Upper lobe of left lung (tissue), 6 donors: ENCODE measurements at regions not wholly inside any gene's neighbourhood (a gene's known extent, or its start where the extent isn't known, plus 50 kb on each side); places are given as distances from the start of the nearest gene placed in this dataset.

Source experiments
- ATAC-seq, 2 donors: fragments of 200-7000 bp; cut with Tn5 transposase; one replicate each; pipeline ENCODE4 v1.9.1; 2022; ENCODE audit warnings: mild to moderate bottlenecking in 2 of 2, moderate library complexity in 2 of 2; ENCODE audit not compliant: low FRiP score in 2 of 2
- DNase-seq, 2 donors: peaks; one replicate each; pipeline ENCODE4 v3.0.0-alpha.2; 2019 to 2020
- H3K27ac ChIP-seq, 4 donors: fragments of 200-600 bp; sonication (generic); one replicate each; pipeline ENCODE4 v1.5.1; 2016 to 2019
- H3K27me3 ChIP-seq, 4 donors: fragments of 200-600 bp; sonication (generic); one replicate each; pipeline ENCODE4 v1.5.1; 2017 to 2019
- H3K36me3 ChIP-seq, 4 donors: fragments of 200-600 bp; sonication (generic); one replicate each; pipeline ENCODE4 v1.5.1; 2016 to 2019
- H3K4me1 ChIP-seq, 4 donors: fragments of 200-600 bp; sonication (generic); one replicate each; pipeline ENCODE4 v1.5.1; 2018 to 2019
- H3K4me3 ChIP-seq, 4 donors: fragments of 200-600 bp; sonication (generic); one replicate each; pipeline ENCODE4 v1.5.1; 2017 to 2019; ENCODE audit warnings: mild to moderate bottlenecking in 2 of 4, moderate library complexity in 1 of 4
- H3K9me3 ChIP-seq, 4 donors: fragments of 200-600 bp; sonication (generic); one replicate each; pipeline ENCODE4 v1.5.1; 2018 to 2019
- EP300 ChIP-seq, 4 donors: sonication (generic); formaldehyde crosslinking; IDR thresholded peaks; one replicate each; pipeline ENCODE4 v1.5.1; 2017; ENCODE audit warnings: antibody characterized with exemption in 4 of 4, control low read depth in 2 of 4
- POLR2A ChIP-seq, 4 donors: fragments of 450-650 bp; IDR thresholded peaks; one replicate each; pipeline ENCODE4 v1.5.1; 2016 to 2017; ENCODE audit warnings: antibody characterized with exemption in 4 of 4, mild to moderate bottlenecking in 2 of 4
- POLR2AphosphoS5 ChIP-seq, 2 donors: sonication (generic); formaldehyde crosslinking; IDR thresholded peaks; one replicate each; pipeline ENCODE4 v1.5.1; 2017; ENCODE audit warnings: antibody characterized with exemption in 2 of 2
- WGBS, 2 donors: methylation state at CpG; one replicate each; pipeline ENCODE4 v1.1.5; 2017 to 2018; 5-methylcytosine and 5-hydroxymethylcytosine counted together
- TF ChIP-seq, protein P1 (sequence below), 6 experiments: fragments of 450-650 bp in 4 of 6; fragments of 200-600 bp in 2 of 6; sonication (generic) in 2 of 6; IDR thresholded peaks; one replicate each; pipeline ENCODE4 v1.5.1; 2016 to 2019; ENCODE audit warnings: antibody characterized with exemption in 6 of 6
- donor health status: DM: no; HTN: no; CAD: no; lungs with moderate emphysema.
- donor health status: DM: no; HTN: yes; CAD: no; lungs with severe emphysema.

DNA sequence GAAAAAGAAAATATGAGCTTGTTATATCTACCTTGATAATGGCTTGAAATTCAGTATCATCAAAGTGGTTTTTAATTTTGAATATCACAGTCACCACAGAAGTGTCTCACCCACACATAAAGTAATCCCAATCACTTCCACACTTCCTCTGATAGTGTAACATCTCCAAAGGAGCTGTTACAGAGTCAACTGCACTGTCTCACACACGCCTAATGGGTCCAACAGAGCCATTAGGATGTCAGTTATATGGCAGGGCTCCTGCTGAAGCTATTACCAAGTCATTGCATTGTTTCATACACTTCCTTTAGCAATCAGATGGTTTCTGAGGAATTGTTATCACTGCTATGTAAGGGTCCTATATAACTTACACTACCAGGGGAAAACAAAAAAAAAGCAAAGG, 432.1 kb upstream of the TEX13C start:
- H3K4me1 ChIP-seq: no peaks in the 10 kb centered on the region
- no peak for DNase-seq
- H3K27ac ChIP-seq: no peak overlapping the region
- no peak overlapping the region for H3K4me3 ChIP-seq
- TF ChIP-seq EP300 (IDR thresholded peaks at IDR 0.05) (no peak), POLR2A (IDR thresholded peaks at IDR 0.05) (no peak), POLR2AphosphoS5 (IDR thresholded peaks at IDR 0.05) (no peak)
- TF ChIP-seq, protein P1, sequence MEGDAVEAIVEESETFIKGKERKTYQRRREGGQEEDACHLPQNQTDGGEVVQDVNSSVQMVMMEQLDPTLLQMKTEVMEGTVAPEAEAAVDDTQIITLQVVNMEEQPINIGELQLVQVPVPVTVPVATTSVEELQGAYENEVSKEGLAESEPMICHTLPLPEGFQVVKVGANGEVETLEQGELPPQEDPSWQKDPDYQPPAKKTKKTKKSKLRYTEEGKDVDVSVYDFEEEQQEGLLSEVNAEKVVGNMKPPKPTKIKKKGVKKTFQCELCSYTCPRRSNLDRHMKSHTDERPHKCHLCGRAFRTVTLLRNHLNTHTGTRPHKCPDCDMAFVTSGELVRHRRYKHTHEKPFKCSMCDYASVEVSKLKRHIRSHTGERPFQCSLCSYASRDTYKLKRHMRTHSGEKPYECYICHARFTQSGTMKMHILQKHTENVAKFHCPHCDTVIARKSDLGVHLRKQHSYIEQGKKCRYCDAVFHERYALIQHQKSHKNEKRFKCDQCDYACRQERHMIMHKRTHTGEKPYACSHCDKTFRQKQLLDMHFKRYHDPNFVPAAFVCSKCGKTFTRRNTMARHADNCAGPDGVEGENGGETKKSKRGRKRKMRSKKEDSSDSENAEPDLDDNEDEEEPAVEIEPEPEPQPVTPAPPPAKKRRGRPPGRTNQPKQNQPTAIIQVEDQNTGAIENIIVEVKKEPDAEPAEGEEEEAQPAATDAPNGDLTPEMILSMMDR (IDR thresholded peaks at IDR 0.05): no peak
- H3K9me3 ChIP-seq: no peaks in the 10 kb centered on the region
- ATAC-seq: no peak
- no peaks in the 10 kb centered on the region for H3K36me3 ChIP-seq
- 41 to 88% methylated on average over 1 of the region's 1 CpG for WGBS, 2 donors
- no peaks in the 10 kb centered on the region for H3K27me3 ChIP-seq

DNA sequence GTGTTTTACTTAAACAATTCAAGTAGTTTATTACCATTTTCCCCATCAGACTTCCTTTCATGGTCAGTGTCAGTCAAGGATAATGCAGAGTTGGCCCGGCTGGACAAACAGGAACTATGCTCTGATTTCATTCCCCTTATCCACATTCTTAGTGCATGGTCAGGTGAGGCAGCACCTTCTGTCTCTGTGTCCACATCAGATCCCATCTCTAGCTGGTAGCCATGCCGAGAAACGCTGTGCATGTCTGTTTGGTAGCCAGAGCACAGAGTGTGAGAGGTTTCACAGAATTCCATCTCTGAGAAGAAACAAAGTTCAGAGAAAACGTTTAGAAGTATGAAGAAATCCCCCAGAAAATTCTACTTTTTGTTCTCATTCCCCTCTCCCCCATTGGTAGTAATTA, 423.7 kb upstream of the TEX13C start:
- TF ChIP-seq POLR2A (IDR thresholded peaks at IDR 0.05) (no peak), EP300 (IDR thresholded peaks at IDR 0.05) (no peak), POLR2AphosphoS5 (IDR thresholded peaks at IDR 0.05) (no peak)
- TF ChIP-seq, protein P1 (IDR thresholded peaks at IDR 0.05): no peak
- ATAC-seq (no peak), DNase-seq (no peak)
- Histone ChIP-seq H3K36me3 (no peaks in the 10 kb centered on the region), H3K27ac (no peak overlapping the region), H3K9me3 (no peaks in the 10 kb centered on the region), H3K4me3 (no peak overlapping the region), H3K27me3 (no peaks in the 10 kb centered on the region), H3K4me1 (no peaks in the 10 kb centered on the region)
- 28 to 65% methylated on average over 2 to 4 of the region's 4 CpGs for WGBS, 2 donors

DNA sequence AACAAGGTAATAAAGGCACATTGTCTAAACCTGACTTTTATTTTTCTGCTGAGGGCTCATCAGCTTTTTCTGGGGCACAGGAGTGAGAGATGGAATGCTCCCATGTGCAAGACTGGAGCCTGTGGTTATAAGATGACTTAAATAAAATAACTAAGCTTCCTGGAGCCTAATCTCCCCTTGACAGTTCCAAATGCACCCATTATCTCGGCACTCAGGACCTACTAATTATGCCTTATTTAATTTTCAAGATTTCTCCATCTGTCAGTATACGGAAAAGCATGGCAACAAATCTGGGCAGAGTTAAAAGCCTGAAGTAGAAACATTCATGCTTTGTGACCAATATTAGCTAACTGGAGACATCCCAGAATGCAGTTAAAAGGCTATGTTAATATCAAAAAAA, 416.7 kb upstream of the TEX13C start:
- Histone ChIP-seq H3K27ac (no peak overlapping the region), H3K4me1 (no peaks in the 10 kb centered on the region), H3K36me3 (no peaks in the 10 kb centered on the region), H3K27me3 (no peaks in the 10 kb centered on the region), H3K4me3 (no peak overlapping the region), H3K9me3 (no peaks in the 10 kb centered on the region)
- WGBS, 2 donors: 61 to 78% methylated on average over 2 of the region's 2 CpGs
- ATAC-seq (no peak), DNase-seq (no peak)
- TF ChIP-seq, protein P1 (IDR thresholded peaks at IDR 0.05): no peak
- TF ChIP-seq POLR2A (IDR thresholded peaks at IDR 0.05) (no peak), EP300 (IDR thresholded peaks at IDR 0.05) (no peak), POLR2AphosphoS5 (IDR thresholded peaks at IDR 0.05) (no peak)

DNA sequence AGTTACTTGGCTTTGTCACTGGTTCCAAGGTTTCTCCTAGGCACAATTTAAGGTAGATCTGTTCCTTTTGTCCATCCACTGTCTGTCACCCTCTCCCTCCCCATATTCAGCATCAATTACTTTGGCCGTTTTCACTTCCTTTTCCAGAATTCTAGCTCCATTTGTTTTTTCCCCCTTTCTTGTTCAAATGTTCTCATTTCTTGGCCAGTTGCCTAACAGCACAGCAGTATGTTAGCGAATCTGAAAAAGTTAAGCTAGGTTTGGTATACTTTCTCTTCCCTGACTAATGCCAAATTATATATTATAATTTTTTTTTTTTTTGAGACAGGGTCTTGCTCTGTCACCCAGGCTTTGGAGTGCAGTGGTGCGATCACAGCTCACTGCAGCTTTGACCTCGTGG, 409.1 kb upstream of the TEX13C start:
- no peak for DNase-seq
- WGBS, 2 donors: 66 to 70% methylated on average over 4 of the region's 4 CpGs
- no peaks in the 10 kb centered on the region for H3K36me3 ChIP-seq
- ATAC-seq: no peak
- no peak overlapping the region for H3K27ac ChIP-seq
- no peak overlapping the region for H3K4me3 ChIP-seq
- H3K4me1 ChIP-seq: no peaks in the 10 kb centered on the region
- TF ChIP-seq POLR2AphosphoS5 (IDR thresholded peaks at IDR 0.05): no peak
- TF ChIP-seq EP300 (IDR thresholded peaks at IDR 0.05): no peak
- TF ChIP-seq, protein P1 (IDR thresholded peaks at IDR 0.05): no peak
- TF ChIP-seq POLR2A (IDR thresholded peaks at IDR 0.05): no peak
- H3K27me3 ChIP-seq: no peaks in the 10 kb centered on the region
- no peaks in the 10 kb centered on the region for H3K9me3 ChIP-seq

DNA sequence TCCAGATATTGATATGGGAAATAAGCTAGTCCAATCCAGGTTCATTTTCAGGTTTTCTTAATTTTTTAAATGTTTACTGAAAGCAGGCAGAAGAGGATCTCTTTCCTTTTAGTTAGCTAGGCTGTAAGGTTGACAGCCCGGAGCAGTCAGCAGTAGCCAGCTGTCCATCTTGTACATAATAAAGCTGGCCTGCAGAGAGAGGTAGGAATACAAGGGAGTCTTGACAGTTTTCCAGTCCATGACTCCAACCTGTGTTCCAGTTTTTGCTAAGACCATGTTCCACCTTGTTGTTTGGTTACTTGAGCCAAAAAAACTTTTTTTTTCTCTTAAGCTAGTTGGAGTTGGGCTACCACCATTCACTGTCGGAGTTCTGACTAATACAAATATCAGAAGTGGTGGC, 402.7 kb upstream of the TEX13C start:
- Histone ChIP-seq H3K27me3 (no peaks in the 10 kb centered on the region), H3K4me3 (no peak overlapping the region), H3K4me1 (no peaks in the 10 kb centered on the region), H3K9me3 (no peaks in the 10 kb centered on the region), H3K27ac (no peak overlapping the region), H3K36me3 (no peaks in the 10 kb centered on the region)
- no peak for DNase-seq
- WGBS, 2 donors: 80 to 100% methylated on average over 1 to 2 of the region's 2 CpGs
- ATAC-seq: no peak
- no peak for TF ChIP-seq POLR2A (IDR thresholded peaks at IDR 0.05)
- TF ChIP-seq EP300 (IDR thresholded peaks at IDR 0.05): no peak
- TF ChIP-seq, protein P1 (IDR thresholded peaks at IDR 0.05): no peak
